GM23248 (cell line): ENCODE measurements at regions not wholly inside any gene's neighbourhood (a gene's known extent, or its start where the extent isn't known, plus 50 kb on each side); places are given as distances from the start of the nearest gene placed in this dataset.

Experiments used
- EZH2 ChIP-seq: fragments of 200-600 bp; sonication (generic); IDR thresholded peaks from 2 replicates; pipeline ENCODE4 v1.6.1; 2018; ENCODE audit warnings: antibody characterized with exemption, mild to moderate bottlenecking; ENCODE audit not compliant: insufficient read depth, poor library complexity, severe bottlenecking
- EZH2phosphoT487 ChIP-seq: fragments of 200-600 bp; sonication (generic); IDR thresholded peaks from 2 replicates; pipeline ENCODE4 v1.6.1; 2018; ENCODE audit warnings: antibody characterized with exemption, moderate library complexity, mild to moderate bottlenecking, low read depth; ENCODE audit not compliant: insufficient read depth

GRCh38 chr4:158997660-158998349 lies 105.1 kb upstream of the RAPGEF2 start:
- TF ChIP-seq EZH2 (no peak), EZH2phosphoT487 (no peak)
